PC-9 (cell line): ENCODE measurements at regions not wholly inside any gene's neighbourhood (a gene's known extent, or its start where the extent isn't known, plus 50 kb on each side); places are given as distances from the start of the nearest gene placed in this dataset.

ENCODE experiments used
- BruUV-seq: library from RNA; stranded (reverse); fragments of 400-500 nt; replicated peaks from 2 replicates; lab custom pipeline; 2021; lab: Mats Ljungman, UMichigan
- CTCF ChIA-PET: fragments of 300-600 bp; sonication (Branson Sonifier 250); formaldehyde crosslinking; loops from one replicate; lab custom pipeline; 2022; ENCODE audit warnings: antibody characterized with exemption; lab: Charles Lee
- POLR2A ChIA-PET: fragments of 300-600 bp; sonication (Branson Sonifier 250); formaldehyde crosslinking; loops from one replicate; lab custom pipeline; 2022; ENCODE audit warnings: antibody characterized with exemption; ENCODE audit not compliant: unreplicated experiment; lab: Charles Lee
- DNase-seq, 2 experiments: peaks; one replicate each; pipeline versions ENCODE4 v3.0.0 to v3.0.0-alpha.2; 2015 to 2022; ENCODE audit warnings: mixed read lengths in 1 of 2
- H2AFZ ChIP-seq: fragments of 200-600 bp; sonication (generic); 2 replicates; pipeline ENCODE4 v1.8.1; 2017; ENCODE audit warnings: antibody characterized with exemption
- H3F3A ChIP-seq: fragments of 200-600 bp; sonication (generic); 2 replicates; pipeline ENCODE4 v1.8.1; 2017; ENCODE audit warnings: antibody characterized with exemption, mild to moderate bottlenecking, low read depth; ENCODE audit not compliant: insufficient read depth
- H3K27ac ChIP-seq: fragments of 200-600 bp; sonication (generic); 2 replicates; pipeline ENCODE4 v1.6.1; 2016; ENCODE audit warnings: mixed run types
- H3K27me3 ChIP-seq: fragments of 200-600 bp; sonication (generic); 2 replicates; pipeline ENCODE4 v1.6.1; 2016; ENCODE audit warnings: low read depth, mixed run types; ENCODE audit not compliant: insufficient read depth
- H3K36me3 ChIP-seq: fragments of 200-600 bp; sonication (generic); 2 replicates; pipeline ENCODE4 v1.6.1; 2016; ENCODE audit warnings: low read depth, mixed run types
- H3K4me1 ChIP-seq: fragments of 200-600 bp; sonication (generic); replicated peaks from 2 replicates; pipeline ENCODE4 v1.6.1; 2016; ENCODE audit warnings: mixed run types; ENCODE audit not compliant: insufficient read depth
- H3K4me2 ChIP-seq: fragments of 200-600 bp; sonication (generic); 2 replicates; pipeline ENCODE4 v1.6.1; 2017; ENCODE audit warnings: mixed run types
- H3K4me3 ChIP-seq: fragments of 200-600 bp; sonication (generic); 2 replicates; pipeline ENCODE4 v1.6.1; 2016; ENCODE audit warnings: mixed run types
- H3K79me2 ChIP-seq: fragments of 200-600 bp; sonication (generic); 2 replicates; pipeline ENCODE4 v1.6.1; 2017; ENCODE audit warnings: low read depth, mixed run types
- H3K9me2 ChIP-seq: fragments of 200-600 bp; sonication (generic); 2 replicates; pipeline ENCODE4 v1.8.1; 2017; ENCODE audit warnings: mild to moderate bottlenecking; ENCODE audit not compliant: insufficient read depth
- H3K9me3 ChIP-seq: fragments of 200-600 bp; sonication (generic); 2 replicates; pipeline ENCODE4 v1.8.1; 2016; ENCODE audit warnings: low read depth; ENCODE audit not compliant: insufficient read depth
- H4K20me1 ChIP-seq: fragments of 200-600 bp; sonication (generic); 2 replicates; pipeline ENCODE4 v1.8.1; 2017; ENCODE audit not compliant: insufficient read depth
- CTCF ChIP-seq: fragments of 200-600 bp; sonication (generic); conservative IDR thresholded peaks from 2 replicates; pipeline ENCODE4 v1.6.1; 2017; ENCODE audit warnings: mixed run types, antibody characterized with exemption, mild to moderate bottlenecking, moderate library complexity
- EZH2 ChIP-seq: fragments of 200-600 bp; sonication (generic); IDR thresholded peaks from 2 replicates; pipeline ENCODE4 v1.8.0; 2017; ENCODE audit warnings: antibody characterized with exemption, low read depth
- intact Hi-C: fragments of 100-400 bp; cut with micrococcal nuclease; formaldehyde crosslinking; loops from one replicate; pipeline ENCODE4 v1.10.0; 2022; ENCODE audit not compliant: unreplicated experiment

GRCh38 chr2:21451403-21451802 is 327.6 kb downstream of the TDRD15 start:
- Histone ChIP-seq H3K4me1 (no peaks in the 10 kb centered on the region), H3K79me2 (no peaks in the 10 kb centered on the region), H4K20me1 (no peaks in the 10 kb centered on the region), H3K27me3 (peaks cover 5% of the 10 kb centered on the region; the same call in 1 of the 2 replicates), H3K4me3 (no peak overlapping the region), H3K9me3 (no peaks in the 10 kb centered on the region), H2AFZ (no peak overlapping the region), H3F3A (no peaks in the 10 kb centered on the region), H3K9me2 (no peaks in the 10 kb centered on the region), H3K27ac (no peak overlapping the region), H3K4me2 (no peak overlapping the region), H3K36me3 (no peaks in the 10 kb centered on the region)
- DNase-seq = no peak
- no TSS peak for BruUV-seq
- CTCF ChIA-PET = no interaction called here
- POLR2A ChIA-PET = no interaction called here
- intact Hi-C loops = no loop called here
- no peak for TF ChIP-seq CTCF

- Histone ChIP-seq H2AFZ (no peak overlapping the region; the same call in 1 of the 2 replicates), H3K27ac (no peak overlapping the region), H3K4me1 (no peaks in the 10 kb centered on the region), H3F3A (no peaks in the 10 kb centered on the region), H3K27me3 (peaks cover 5% of the 10 kb centered on the region; the same call in 1 of the 2 replicates), H3K9me3 (no peaks in the 10 kb centered on the region), H3K9me2 (no peaks in the 10 kb centered on the region), H3K36me3 (no peaks in the 10 kb centered on the region), H4K20me1 (no peaks in the 10 kb centered on the region), H3K4me3 (no peak overlapping the region), H3K4me2 (no peak overlapping the region), H3K79me2 (no peaks in the 10 kb centered on the region)
- no peak for DNase-seq
- CTCF ChIA-PET = no interaction called here
- intact Hi-C loops = no loop called here
- no peak for TF ChIP-seq CTCF
- TF ChIP-seq EZH2 = no peak
- POLR2A ChIA-PET = no interaction called here
- no TSS peak for BruUV-seq
Observed at GRCh38 chr2:21452263-21452662, 328.5 kb downstream of the TDRD15 start.

- no TSS peak for BruUV-seq
- no peaks in the 10 kb centered on the region for H3K79me2 ChIP-seq
- H3K27me3 ChIP-seq = peaks cover 5% of the 10 kb centered on the region; the same call in 1 of the 2 replicates
- ChIA-PET POLR2A (no interaction called here), CTCF (no interaction called here)
- H3K4me3 ChIP-seq = no peak overlapping the region
- no peaks in the 10 kb centered on the region for H4K20me1 ChIP-seq
- no peaks in the 10 kb centered on the region for H3K36me3 ChIP-seq
- no peaks in the 10 kb centered on the region for H3K9me2 ChIP-seq
- no peaks in the 10 kb centered on the region for H3F3A ChIP-seq
- intact Hi-C loops = no loop called here
- DNase-seq = no peak
- no peak overlapping the region for H3K4me2 ChIP-seq
- H3K9me3 ChIP-seq = no peaks in the 10 kb centered on the region
- H2AFZ ChIP-seq = no peak overlapping the region; the same call in 1 of the 2 replicates
- H3K27ac ChIP-seq = no peak overlapping the region
- TF ChIP-seq CTCF = no peak
- TF ChIP-seq EZH2 = no peak
- no peaks in the 10 kb centered on the region for H3K4me1 ChIP-seq
Observed at GRCh38 chr2:21452678-21453077, 328.9 kb downstream of the TDRD15 start.
